Femur (tissue), 1 donor: ENCODE measurements at regions not wholly inside any gene's neighbourhood (a gene's known extent, or its start where the extent isn't known, plus 50 kb on each side); places are given as distances from the start of the nearest gene placed in this dataset.
"Not testable (repeated sequence)": the region's sequence is repeated elsewhere in the genome, so short reads cannot be mapped to it uniquely, and the experiment has no call there.

Experiments used
- DNase-seq: peaks from one replicate; pipeline ENCODE4 v3.0.0-alpha.2; 2017

DNA sequence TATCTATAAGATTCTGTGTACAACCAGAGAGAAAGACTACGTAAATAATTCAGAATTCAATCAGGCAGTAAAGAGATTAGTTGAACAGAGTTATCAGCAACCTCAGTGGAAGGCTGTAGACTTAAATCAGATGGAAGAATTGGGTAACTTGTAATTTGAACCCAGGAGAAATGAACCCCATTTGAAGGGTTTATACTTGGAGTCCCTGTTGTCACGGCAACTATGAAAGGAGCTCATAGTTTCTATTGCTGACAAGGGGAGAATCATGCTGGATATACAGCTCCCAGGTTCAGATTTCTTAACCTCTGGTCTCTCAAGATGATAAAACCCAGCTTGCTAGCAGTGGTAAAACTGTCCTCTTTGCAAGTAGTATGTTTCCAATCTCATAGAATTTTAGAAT is 54.4 kb upstream of the BMP4 start:
- no peak for DNase-seq

DNA sequence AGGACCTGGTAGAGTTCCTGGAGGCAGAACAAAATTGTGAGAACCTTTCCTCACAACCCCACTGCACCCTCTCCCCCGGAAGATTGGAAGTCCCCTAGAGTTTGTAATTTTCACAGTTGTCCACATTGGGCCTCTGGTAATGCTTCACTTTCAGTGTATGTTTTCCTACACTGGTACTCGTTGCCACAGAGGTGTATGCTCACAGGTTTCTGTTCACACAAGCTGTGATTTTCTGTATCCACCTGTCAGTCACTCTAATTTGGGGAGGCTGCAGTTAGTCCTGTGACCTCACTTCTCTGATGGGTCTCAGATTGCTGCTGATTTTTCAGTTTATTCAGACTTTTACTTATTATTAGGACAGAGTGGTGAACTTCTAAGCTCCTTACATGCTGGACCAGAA is 66.4 kb upstream of the BMP4 start:
- DNase-seq, result no peak

DNA sequence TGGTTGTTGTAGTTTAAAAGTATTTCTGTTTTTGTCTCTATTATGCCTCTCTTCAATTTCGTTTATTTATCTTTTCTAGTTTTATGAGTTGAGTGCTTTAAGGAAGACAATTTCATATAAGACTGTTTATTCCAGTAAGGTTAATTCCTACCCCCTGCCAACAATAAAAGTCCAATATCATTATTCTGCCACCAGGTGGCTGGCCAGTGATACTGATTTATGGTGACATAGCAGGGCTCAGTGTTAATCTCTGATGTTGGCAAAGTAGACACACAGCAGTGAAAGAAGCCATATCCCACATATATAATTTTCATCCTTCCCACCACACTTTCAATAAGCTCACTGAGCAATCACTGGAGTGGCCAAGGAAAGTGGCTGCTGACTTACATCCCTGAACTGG is 69.0 kb upstream of the BMP4 start:
- no peak for DNase-seq

DNA sequence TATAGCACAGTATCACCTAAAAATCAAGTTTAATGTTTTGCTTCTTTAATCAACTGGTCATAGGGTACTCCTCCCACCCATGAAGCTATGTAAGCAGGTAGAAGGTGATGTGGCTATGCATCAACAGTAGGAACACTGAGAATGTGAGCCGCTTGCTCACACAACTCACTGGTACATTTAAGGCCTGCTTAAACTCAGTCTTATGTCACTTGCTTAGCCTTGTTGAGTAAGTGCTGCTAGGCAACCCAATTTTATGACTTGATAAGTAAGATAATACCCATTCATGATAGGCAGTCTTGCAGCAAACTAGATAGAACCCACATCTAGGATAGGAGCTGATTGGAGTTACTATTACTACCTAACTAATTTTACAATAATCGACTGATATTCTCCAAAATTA is 70.0 kb upstream of the BMP4 start:
- DNase-seq, result no peak

- DNase-seq, result not testable (repeated sequence)
Measured at GRCh38 chr14:54030996-54031395, 74.4 kb upstream of the BMP4 start.

DNA sequence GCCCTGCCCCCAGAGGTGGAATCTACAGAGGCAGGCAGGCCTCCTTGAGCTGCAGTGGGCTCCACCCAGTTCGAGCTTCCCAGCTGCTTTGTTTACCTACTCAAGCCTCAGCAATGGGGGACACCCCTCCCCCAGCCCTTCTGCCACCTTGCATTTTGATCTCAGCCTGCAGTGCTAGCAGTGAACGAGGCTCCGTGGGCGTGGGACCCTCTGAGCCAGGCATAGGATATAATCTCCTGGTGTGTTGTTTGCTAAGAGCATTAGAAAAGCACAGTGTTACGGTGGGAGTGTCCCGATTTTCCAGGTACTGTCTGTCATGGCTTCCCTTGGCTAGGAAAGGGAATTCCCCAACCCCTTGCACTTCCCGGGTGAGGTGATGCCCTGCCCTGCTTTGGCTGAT is 76.7 kb upstream of the BMP4 start:
- not testable (repeated sequence) for DNase-seq

DNA sequence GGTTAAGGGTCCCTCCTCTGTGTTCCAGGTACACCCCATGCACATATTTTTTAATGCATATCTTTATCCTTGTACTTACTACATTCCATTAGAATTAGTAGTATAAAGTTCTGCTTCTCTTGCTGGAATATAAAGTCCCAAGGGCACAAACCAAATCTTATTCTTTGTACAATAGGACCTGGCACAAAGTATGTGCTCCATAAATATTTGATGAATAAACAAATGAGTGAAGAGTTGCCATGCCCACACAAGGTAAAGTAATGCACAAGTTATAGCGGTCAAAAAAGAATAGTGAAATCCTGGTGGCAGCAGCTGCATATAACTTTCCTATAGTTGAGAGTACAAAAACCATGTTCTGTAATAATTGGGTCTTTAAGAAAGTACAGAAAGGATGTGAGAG is 82.1 kb upstream of the BMP4 start:
- no peak for DNase-seq

DNA sequence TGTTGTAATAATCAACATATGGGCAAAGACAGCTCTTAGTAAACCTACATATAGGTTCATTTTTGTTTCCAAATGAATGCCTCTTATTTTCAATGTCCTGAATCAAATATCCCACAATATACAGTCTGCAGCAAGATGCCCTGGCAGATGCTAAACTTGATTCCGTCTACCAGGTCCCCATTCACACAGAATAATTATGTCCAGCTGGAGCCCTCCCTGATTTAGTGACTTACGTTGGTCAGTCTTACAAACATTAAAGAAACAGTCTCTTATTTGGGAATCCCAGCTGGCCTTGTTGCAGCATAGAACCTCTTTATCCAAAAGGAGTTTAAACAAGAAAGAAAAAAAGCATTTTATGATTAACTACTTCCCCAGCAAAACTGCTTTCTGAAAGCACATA is 82.7 kb upstream of the BMP4 start:
- no peak for DNase-seq

DNA sequence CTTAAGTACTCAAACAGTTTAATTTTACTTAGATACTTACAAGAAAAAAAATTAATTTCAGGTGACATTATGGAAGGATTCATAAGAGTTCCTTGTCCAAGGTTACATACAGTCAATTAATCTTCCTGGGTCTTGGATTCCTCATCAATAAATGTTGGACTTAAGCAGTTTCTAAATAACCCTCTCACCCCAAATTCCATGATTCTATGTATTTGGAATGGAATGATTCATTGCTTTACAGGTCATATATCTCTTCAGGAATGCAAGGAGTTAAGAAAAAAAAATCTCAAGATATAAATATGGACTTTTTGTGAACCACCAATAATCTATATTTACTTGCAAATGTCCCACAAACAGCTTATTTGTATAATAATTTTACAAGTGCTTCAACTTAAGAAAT is 84.2 kb upstream of the BMP4 start:
- no peak for DNase-seq

GRCh38 chr14:54046250-54046649 is 89.6 kb upstream of the BMP4 start:
- no peak for DNase-seq

DNA sequence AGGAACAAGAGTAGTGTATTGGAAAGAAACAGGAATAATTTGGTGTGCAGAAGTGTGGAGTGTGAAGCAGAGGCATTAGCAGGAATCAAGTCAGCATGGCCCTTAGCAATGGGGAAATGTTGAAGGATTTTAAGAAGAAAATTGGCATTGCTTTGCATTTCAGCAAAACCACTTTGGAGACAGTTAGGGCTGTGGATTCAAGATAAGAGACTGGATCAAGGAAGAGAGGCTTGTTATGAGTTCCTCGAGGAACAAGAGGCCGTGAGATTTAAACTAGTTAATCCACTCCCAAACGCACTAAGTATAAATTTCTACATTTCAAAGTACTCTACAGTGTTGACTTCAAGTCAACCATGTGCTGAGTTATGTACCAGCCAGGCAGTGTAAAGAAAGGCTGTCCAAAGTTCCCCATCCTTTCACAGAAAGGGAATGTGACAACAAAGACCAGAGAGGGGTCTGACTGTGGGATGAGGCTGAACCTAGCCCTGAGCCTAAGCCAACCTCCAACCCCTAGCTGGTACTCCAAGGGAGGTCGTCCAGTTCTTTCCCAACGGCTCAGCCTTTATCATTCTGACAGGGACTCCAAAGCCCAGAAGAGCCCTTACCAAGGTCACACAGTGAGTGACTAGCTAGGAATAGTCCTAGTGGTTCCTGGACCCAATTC is 91.2 kb upstream of the BMP4 start:
- no peak for DNase-seq

DNA sequence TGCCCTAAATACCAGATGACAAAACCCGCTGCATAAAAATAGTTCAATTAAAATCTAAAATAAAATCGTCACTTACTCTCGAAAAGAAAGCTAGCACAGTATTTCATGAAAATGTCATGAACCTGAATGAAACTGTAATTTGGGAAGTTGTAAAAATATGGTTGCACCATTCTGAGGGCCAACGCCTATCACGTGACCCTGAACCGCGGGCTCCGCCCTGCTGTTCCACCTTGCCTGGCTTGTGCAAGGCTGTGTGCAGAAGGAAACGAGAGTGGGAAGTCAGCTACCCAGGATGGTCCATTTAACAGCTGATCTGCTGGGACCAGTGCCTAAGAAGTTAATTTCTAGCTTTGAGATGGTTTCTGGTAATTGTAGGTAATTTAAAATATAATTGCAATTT is 91.7 kb upstream of the BMP4 start:
- peak; percentile 31 for DNase-seq

DNA sequence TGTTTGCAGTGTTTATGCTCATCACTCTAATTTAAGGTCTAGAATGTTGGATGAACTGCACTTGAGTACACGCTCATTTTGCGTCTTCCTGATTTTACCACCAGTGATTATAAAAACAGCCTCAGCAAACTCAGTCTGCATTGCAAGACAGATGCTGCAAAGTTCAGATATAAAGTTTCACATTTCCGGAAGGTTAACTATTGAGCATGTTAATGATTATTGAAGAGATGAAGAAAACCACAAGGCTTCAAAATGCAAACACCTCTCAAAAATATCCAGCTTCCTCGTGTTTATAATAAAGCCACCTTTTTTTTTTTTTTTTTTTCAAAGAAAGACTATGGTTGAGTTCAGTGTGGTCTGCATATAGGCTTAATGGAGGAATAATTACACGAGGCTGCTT is 92.1 kb upstream of the BMP4 start:
- DNase-seq, result no peak

DNA sequence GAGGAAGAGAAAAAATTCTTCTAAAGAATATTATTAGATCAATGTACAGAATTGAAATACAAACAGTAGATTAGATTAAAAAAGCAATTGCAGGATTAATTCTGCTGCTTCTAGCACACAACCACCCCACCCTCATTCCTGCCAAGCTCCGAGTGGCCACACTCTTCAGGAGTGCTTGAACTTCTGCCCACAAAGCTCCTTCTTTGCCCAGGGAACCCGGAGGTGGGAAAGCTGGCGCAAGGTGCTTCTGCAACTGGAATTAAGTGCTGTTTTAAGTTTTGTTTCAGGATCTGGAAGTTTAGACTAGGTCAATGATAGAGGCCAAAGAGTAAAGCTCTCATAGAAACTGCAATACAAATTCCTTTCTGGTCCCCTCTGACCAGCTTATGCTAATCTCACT is 94.1 kb upstream of the BMP4 start:
- DNase-seq, result no peak

DNA sequence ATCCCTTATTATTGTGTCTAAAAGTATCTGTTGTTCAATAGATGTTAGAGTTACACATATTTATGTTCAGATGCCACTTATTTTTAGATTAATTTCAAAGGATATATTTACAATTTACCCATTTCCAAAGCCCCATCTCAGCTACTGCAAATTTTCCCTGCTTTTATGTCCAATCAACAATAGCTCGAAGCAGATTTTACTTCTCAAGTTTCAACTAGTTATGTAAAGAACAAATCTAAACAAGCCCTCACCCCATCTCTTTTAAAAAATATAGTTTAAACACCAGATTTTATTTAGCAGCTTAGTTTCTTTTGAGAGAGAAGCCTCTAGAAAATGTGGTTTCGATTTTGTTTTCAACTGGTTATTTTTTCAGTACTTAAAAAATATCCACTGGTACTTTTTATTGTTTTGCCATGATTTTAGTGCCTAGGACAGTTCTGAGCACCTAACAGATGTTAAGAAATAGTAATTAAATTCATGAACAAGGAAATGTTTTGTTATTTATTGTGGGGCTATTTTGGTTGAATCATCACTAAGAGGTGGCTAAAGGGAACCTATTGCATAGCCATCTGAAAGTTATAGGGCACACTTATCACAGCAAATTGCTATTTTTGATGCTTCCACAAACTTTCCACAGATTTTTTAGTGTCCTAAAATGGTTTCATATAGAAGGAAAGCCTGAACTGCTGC is 96.2 kb upstream of the BMP4 start:
- DNase-seq, result no peak

- DNase-seq, result no peak
Measured at GRCh38 chr14:54053386-54053745, 96.7 kb upstream of the BMP4 start.

DNA sequence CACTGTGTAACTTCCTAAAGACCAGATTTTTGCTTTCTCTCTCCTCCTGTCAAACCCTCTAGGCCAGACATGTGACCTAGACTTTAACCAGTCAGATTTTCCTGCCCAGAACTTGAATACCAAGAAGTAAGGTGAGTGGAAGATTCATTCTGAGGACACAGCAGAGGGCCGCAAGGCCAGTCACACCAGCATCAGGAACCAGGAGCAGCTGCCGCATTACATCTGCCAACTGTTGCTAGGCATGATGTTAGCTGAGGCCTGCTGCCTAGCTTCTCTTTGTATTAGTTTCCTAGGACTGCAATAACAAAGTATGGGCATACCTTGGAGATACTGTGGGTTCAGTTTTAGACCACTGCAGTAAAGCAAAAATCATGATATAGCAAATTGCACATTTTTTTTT is 101.9 kb upstream of the BMP4 start:
- DNase-seq, result peak; percentile 19

DNA sequence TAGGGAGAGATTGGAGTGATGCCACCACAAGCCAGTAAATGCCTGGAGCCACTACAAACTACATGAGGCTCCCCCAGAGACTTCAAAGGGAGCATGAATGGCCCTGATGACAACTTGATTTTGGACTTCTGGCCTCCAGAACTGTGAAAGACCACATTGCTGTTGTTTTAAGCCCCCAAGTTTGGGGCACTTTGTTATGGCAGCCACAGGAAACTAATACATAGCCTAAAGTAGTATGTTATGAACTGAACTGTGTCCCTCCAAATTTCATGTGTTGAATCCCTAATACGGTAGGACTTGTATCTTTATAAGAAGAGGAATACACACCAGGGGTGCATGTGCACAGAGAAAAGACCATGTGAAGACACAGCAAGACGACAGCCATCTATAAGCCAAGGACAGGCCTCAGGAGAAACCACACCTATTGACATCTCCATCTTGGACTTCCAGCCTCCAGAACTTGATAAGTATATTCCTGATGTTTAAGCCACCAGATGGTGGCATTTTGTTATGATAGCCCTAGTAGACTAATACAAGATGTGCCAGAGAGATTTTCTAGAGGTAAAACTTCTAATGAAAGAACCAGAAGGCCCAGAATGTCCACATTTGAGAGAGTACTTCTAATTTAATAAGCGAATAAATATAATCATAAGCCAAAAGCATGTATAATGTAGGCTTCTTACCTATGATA is 127.1 kb upstream of the BMP4 start:
- DNase-seq, result no peak

GRCh38 chr14:54085232-54085761 is 128.7 kb upstream of the BMP4 start:
- DNase-seq, result no peak

DNA sequence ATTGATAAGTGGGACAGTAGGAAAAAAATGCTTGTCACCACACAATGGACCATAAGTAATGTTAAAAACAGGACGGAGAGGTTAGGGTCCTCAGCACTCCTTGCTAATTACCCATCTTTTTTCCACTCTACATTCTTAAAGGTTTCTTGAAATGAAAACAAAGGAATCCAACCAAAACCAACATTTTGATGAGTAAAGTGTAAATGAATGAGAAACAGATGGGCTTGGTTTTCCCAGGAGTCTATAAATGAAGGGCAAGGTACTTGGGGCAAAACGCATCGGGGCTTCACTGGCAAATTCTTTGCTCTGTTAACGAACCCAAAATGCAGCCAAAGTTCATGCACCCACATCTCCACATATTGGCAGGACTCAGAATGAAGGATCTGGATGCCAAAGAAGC is 129.2 kb upstream of the BMP4 start:
- DNase-seq, result peak; percentile 15

DNA sequence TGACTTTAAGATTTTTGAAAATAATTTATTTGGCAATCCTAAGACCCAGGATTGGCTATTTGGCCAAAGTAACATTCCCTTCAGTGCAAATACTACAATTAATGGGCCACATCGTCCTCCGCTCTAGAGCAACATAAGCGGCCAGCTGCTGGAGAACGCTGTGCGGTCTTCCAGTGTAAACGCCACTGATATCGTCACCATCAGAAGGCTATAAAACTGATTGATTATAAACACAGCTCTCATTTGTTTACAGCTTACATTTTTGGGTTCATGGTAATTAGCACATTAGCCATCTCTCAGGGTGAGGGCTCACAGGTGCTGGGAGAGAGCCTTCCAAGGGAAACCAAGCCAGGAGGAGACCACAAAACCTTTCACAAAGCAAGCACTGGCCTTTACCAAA is 130.1 kb upstream of the BMP4 start:
- DNase-seq, result peak; percentile 25

DNA sequence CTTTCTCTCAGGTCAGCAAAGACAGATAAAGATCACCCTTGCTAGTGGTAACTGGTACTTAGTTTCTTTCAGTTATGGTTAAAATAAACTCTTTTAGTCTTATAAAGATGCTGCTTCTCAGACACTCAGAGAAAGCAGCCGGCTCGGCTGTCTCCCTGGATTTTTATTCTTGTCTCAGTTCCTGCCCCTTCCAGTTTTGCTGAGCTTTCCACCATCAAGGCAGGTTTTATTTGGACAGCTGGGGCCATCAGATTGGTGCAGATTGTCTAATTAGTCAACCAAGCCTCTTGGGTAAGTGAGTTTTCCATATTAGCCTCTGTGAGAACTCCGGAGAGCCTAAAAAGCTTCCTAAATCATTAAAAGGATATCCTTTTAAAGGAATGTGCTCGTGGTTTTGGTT is 130.8 kb upstream of the BMP4 start:
- no peak for DNase-seq

DNA sequence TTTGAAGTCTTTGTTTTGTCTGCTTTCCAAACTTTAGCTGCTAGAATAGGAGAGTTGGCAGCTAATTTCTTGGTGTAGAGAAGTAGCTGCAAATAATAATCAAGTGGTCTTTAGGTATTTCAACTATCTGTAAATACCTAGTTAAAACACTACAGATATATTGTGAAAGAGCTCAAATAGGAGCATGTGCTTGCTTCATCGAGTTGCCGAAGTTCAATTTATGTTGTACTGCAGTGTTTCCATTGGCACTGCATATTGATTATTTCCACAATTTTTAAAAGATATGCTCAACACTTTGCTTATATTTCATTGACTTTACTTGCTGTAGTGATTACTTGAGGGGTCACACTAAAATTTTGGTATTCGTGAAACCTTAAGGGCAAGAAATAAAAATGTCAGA is 131.6 kb upstream of the BMP4 start:
- DNase-seq, result no peak

DNA sequence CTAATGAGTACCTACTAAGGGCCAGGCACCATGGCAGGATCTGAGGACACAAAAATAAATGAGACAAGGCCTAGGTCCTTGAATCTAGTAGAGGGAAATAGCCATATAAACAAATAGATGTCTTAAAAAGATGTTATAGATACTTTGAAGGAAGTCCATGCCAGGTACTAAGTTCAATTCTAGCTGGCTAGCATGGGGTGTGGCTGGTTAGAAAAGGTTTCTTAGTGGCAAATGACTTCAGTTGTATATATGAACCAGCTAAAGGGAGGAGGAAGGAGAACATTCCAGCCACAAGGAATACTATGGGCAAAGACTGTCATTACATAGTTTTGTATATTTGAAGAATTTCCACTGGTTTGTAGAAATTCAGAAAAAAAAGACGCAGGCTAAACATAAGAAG is 133.6 kb upstream of the BMP4 start:
- DNase-seq, result no peak
